Esophagus muscularis mucosa (tissue), 3 donors: ENCODE measurements at regions not wholly inside any gene's neighbourhood (a gene's known extent, or its start where the extent isn't known, plus 50 kb on each side); places are given as distances from the start of the nearest gene placed in this dataset.

Experiments
- CTCF ChIP-seq, 3 experiments: fragments of 200-600 bp in 2 of 3; fragments of 450-650 bp in 1 of 3; sonication (generic) in 2 of 3; IDR thresholded peaks; one replicate each; pipeline ENCODE4 v1.5.1; 2017 to 2019; ENCODE audit warnings: antibody characterized with exemption in 3 of 3, mild to moderate bottlenecking in 2 of 3, moderate library complexity in 1 of 3
- POLR2A ChIP-seq: fragments of 450-650 bp; IDR thresholded peaks from one replicate; pipeline ENCODE4 v1.6.1; 2017; ENCODE audit warnings: antibody characterized with exemption, moderate library complexity, mild to moderate bottlenecking, low read depth

- TF ChIP-seq CTCF (IDR thresholded peaks at IDR 0.05) (no peak), POLR2A (no peak)
Measured at GRCh38 chr10:130770018-130770630, 541.4 kb downstream of the TCERG1L start.
